Aorta (tissue), 5 donors: ENCODE measurements at regions not wholly inside any gene's neighbourhood (a gene's known extent, or its start where the extent isn't known, plus 50 kb on each side); places are given as distances from the start of the nearest gene placed in this dataset.

Experiments used
- ATAC-seq: fragments of 200-7000 bp; cut with Tn5 transposase; one replicate; pipeline ENCODE4 v1.9.1; 2022; ENCODE audit warnings: moderate library complexity; ENCODE audit not compliant: low FRiP score
- DNase-seq, 2 donors: peaks; one replicate each; pipeline ENCODE4 v3.0.0-alpha.2; 2020
- H3K27ac ChIP-seq, 2 donors: one replicate each; pipeline ENCODE4 v1.5.1; 2013; ENCODE audit warnings: low read length in 2 of 2, mild to moderate bottlenecking in 2 of 2, moderate library complexity in 2 of 2, control low read depth in 1 of 2, inconsistent platforms in 1 of 2, low read depth in 1 of 2
- H3K27me3 ChIP-seq, 2 donors: one replicate each; pipeline ENCODE4 v1.6.1; 2013; ENCODE audit warnings: control low read depth in 1 of 2, low read length in 1 of 2, mild to moderate bottlenecking in 1 of 2, moderate library complexity in 1 of 2; ENCODE audit not compliant: insufficient read depth in 2 of 2, control insufficient read depth in 1 of 2
- H3K36me3 ChIP-seq, 2 donors: one replicate each; pipeline ENCODE4 v1.6.1; 2013; ENCODE audit warnings: control low read depth in 1 of 2, low read length in 1 of 2, mild to moderate bottlenecking in 1 of 2; ENCODE audit not compliant: insufficient read depth in 2 of 2, control insufficient read depth in 1 of 2
- H3K4me1 ChIP-seq, 2 donors: one replicate each; pipeline ENCODE4 v1.6.1; 2013; ENCODE audit warnings: low read length in 2 of 2, control low read depth in 1 of 2, mild to moderate bottlenecking in 1 of 2, moderate library complexity in 1 of 2; ENCODE audit not compliant: insufficient read depth in 2 of 2, control insufficient read depth in 1 of 2
- H3K4me3 ChIP-seq, 2 donors: one replicate each; pipeline ENCODE4 v1.5.1; 2013; ENCODE audit warnings: low read length in 2 of 2, control low read depth in 1 of 2, mild to moderate bottlenecking in 1 of 2
- H3K9me3 ChIP-seq: one replicate; pipeline ENCODE4 v1.6.1; 2013; ENCODE audit warnings: mild to moderate bottlenecking, low read length; ENCODE audit not compliant: control insufficient read depth
- WGBS, 2 donors: extraction: QIAGEN DNeasy Blood & Tissue Kit; methylation state at CpG; one replicate each; pipeline ENCODE4 v1.1.7; 2013; 5-methylcytosine and 5-hydroxymethylcytosine counted together
- intact Hi-C, 2 donors: fragments of 100-400 bp; cut with DNase I; formaldehyde crosslinking; loops; one replicate each; pipeline versions ENCODE4 v1.14.2 to v1.15.0; 2022
- donor health status: healthy with polysubstance abuse.
- donor health status: Bipolar disorder and iron deficiency.
- donor health status: DM: no; HTN: no; CAD: no.
- donor health status: DM: no; HTN: no; CAD: no.
- donor health status: DM: yes; HTN: yes; CAD: no.

DNA sequence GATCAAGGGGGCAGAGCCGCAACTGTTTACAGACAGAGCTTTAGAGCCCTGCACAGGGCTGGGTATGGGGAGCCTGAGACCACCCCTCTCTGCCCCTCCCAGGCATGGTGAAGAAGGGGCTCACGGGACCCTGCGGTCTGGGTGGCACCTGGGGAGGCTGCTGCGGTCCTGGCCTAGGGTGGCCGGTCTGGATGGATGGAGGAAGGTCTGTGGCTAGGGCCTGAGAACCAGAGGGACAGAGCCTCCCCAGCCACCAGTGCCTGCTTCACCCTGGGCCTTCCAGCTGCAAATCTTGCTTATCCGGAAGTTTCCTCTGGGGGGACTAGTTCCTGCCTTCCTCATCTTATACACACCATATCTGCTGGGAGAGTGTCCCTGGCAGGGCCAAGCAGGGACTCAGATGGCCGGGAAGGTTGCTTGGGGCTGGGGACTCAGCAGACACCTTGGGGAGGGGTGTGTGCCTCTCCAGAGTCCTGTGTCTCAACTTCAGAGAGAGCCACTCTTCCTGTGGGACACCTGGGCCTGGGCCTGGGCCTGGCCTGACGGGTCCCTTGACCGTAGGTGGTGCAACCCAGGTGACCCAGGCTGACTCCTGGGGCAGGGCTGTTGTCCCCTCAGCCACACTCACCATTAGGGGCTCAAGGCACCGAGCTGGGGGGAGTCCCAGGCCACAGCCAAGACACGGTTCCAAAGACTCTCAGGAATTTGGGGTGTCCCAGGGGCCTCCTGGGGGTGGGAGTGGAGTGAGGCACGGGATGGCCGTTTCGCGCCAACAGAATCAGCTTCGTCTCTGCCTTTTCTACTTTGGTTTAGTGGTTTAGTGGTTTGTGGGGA lies 52.0 kb upstream of the ACTRT2 start:
- H3K9me3 ChIP-seq = no peaks in the 10 kb centered on the region
- H3K36me3 ChIP-seq = no peaks in the 10 kb centered on the region
- ATAC-seq (no peak), DNase-seq (peak in 1 of 2 donors; percentile 55)
- intact Hi-C loops = no loop called here
- H3K4me3 ChIP-seq = no peak overlapping the region
- WGBS, 2 donors = 91% methylated on average over 16 of the region's 16 CpGs
- no peak overlapping the region for H3K27ac ChIP-seq
- H3K4me1 ChIP-seq = no peaks in the 10 kb centered on the region
- no peaks in the 10 kb centered on the region for H3K27me3 ChIP-seq

DNA sequence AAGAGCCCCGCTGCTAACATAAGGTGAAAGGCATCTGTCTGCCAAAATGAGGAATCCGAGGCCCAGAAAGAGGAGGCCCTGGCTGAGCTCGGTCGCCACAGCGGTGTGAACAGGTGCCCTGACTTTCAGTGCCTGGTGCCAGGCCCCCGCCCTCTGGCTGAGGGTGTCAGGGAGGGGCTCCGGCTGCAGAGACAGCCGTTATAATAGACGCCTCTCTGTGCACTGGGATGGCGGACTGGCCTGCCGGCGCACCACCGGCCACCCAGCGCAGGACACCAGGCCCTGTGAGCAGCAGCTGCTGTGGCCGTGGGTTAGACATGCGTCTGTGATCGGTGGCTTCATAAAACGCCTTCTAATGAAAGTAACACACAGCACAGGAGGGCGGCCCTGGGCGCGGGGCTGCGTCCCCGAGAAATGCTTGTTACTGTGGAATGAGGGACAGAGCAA lies 51.4 kb upstream of the ACTRT2 start:
- intact Hi-C loops = no loop called here
- ATAC-seq (no peak), DNase-seq (peak in 1 of 2 donors; percentile 58)
- Histone ChIP-seq H3K4me1 (no peaks in the 10 kb centered on the region), H3K36me3 (no peaks in the 10 kb centered on the region), H3K9me3 (no peaks in the 10 kb centered on the region), H3K4me3 (no peak overlapping the region), H3K27me3 (no peaks in the 10 kb centered on the region), H3K27ac (no peak overlapping the region)
- WGBS, 2 donors = 95 to 96% methylated on average over 23 of the region's 23 CpGs

DNA sequence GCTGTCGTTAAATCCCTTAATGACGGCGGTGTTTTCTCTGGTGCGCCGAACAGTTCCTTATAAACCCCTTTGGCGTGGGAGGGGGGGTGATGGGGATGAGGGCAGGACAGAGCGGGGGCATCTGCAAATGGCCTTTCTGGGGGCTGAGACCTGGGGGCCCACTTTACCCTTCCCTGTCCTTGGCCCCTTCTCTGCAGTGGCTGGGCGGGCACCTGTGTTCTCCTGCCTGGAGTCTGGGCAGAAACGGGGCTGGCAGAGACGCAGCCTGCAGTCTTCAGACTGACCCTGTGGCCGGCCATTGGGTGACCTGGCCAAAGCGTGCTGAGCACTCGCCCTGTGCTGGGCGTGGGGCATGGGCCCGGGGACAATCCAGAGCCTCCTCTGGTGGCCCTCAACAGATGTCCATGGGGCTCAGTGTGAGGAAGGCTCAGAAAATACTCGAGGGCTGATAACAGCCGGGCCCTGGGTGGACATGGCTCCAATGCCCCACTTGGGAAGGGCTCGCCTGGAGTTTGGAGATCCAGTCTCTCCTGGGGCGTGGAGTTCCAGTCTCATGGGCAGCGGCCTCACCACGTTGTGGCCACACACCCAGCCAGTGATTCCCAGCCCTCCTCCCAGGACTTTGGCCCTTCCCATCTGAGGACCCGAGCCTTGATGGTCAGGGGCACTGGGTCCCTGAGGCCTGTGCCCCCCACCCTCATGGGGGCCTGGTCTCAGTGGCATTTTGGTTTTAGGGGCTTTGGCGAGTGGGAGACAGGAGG lies 50.8 kb upstream of the ACTRT2 start:
- Histone ChIP-seq H3K9me3 (no peaks in the 10 kb centered on the region), H3K27ac (no peak overlapping the region), H3K4me3 (no peak overlapping the region), H3K4me1 (no peaks in the 10 kb centered on the region), H3K36me3 (no peaks in the 10 kb centered on the region), H3K27me3 (no peaks in the 10 kb centered on the region)
- intact Hi-C loops = no loop called here
- ATAC-seq = no peak
- WGBS, 2 donors = 96 to 97% methylated on average over 22 to 23 of the region's 23 CpGs
- peak in 1 of 2 donors; percentile 61 for DNase-seq

DNA sequence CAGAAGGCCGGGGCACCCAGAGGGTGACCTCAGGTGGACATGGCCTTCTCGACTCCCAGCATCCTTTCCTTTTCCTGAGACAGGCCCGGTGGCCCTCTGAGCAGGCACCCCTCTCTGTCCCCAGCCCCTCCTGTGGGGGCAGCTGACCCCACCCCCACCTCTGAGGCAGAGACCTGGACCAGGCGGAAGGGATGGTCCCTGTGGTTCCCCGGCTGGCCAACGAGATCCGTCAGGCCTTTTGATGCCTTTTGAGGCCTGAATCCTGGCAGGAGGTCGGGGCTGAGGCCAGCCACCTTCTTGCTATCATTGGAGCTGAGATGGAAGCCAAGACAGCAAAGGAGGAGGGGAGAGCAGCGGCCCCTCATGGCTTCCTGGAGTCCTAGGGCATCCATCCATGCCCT lies 50.2 kb upstream of the ACTRT2 start:
- DNase-seq = peak in 1 of 2 donors; percentile 62
- 82 to 87% methylated on average over 9 of the region's 9 CpGs for WGBS, 2 donors
- Histone ChIP-seq H3K36me3 (no peaks in the 10 kb centered on the region), H3K4me3 (no peak overlapping the region), H3K4me1 (no peaks in the 10 kb centered on the region), H3K27me3 (no peaks in the 10 kb centered on the region), H3K9me3 (no peaks in the 10 kb centered on the region), H3K27ac (no peak overlapping the region)
- intact Hi-C loops = no loop called here
- ATAC-seq = no peak
